ENCODE measurements at regions not wholly inside any gene's neighbourhood (a gene's known extent, or its start where the extent isn't known, plus 50 kb on each side); places are given as distances from the start of the nearest gene placed in this dataset.

DNA sequence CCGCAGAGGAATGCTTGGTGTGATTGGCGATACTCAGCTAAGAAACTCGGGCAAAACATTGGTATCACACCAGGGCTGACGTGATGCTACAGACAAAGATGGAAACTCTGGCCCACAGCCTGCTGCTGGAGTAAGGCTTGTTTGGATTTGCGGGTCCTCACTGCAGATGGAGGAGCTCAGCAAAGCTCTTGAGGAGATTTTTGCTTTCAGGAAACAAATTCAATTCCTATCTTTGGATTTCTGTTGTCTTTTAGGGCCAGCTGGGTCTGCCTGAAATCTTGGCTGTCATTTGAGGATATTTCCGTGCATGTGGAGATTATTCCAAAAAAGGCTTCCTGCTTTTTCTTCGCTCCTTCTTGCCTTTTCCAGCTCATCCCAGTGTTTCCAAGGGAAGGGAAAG is 475.8 kb downstream of the TSN start:
- ChIA-PET CTCF (no interaction called here), POLR2A (no interaction called here)
- no peak for DNase-seq (ENCODE audit: extremely low spot score)
- TF ChIP-seq SP1 (IDR thresholded peaks at IDR 0.05) (no peak), TARDBP (IDR thresholded peaks at IDR 0.05) (no peak), SUZ12 (IDR thresholded peaks at IDR 0.05) (no peak), ZNF384 (IDR thresholded peaks at IDR 0.05) (no peak), FOXK2 (IDR thresholded peaks at IDR 0.05) (no peak), ELF4 (IDR thresholded peaks at IDR 0.05) (no peak)
- TF ChIP-seq, protein P1, sequence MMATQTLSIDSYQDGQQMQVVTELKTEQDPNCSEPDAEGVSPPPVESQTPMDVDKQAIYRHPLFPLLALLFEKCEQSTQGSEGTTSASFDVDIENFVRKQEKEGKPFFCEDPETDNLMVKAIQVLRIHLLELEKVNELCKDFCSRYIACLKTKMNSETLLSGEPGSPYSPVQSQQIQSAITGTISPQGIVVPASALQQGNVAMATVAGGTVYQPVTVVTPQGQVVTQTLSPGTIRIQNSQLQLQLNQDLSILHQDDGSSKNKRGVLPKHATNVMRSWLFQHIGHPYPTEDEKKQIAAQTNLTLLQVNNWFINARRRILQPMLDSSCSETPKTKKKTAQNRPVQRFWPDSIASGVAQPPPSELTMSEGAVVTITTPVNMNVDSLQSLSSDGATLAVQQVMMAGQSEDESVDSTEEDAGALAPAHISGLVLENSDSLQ (IDR thresholded peaks at IDR 0.05): no peak

DNA sequence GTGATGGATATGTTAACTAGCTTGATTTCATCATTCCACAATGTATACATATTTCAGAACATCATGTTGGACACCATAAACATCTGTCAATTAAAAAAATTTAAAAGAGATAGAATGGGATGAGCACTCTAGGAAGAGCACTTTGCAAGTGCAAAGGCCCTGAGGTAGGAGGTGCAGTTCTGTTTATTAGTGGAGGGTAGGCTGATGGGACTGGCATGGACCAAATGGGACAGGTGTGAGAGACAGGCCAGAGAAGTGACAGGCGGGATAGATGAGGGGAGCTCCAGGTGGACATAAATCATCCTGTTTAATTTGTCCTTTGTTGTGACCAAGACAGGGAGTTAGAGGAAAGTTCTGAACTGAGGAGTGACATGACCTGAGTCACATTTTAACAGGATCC is 477.9 kb downstream of the TSN start:
- TF ChIP-seq LEF1 (IDR thresholded peaks at IDR 0.05; ENCODE audit: borderline replicate concordance) (no peak), TARDBP (IDR thresholded peaks at IDR 0.05) (no peak), L3MBTL2 (conservative IDR thresholded peaks at IDR 0.05) (no peak), ARNT (IDR thresholded peaks at IDR 0.05) (no peak), ELF4 (IDR thresholded peaks at IDR 0.05) (no peak), SUZ12 (IDR thresholded peaks at IDR 0.05) (no peak), FOXA1 (IDR thresholded peaks at IDR 0.05) (no peak), SP1 (IDR thresholded peaks at IDR 0.05) (no peak), FOXM1 (IDR thresholded peaks at IDR 0.05; ENCODE audit: borderline replicate concordance) (no peak), ZNF384 (IDR thresholded peaks at IDR 0.05) (no peak), HDGF (IDR thresholded peaks at IDR 0.05; ENCODE audit: borderline replicate concordance) (no peak), CTBP1 (IDR thresholded peaks at IDR 0.05; ENCODE audit: borderline replicate concordance) (no peak), BHLHE40 (IDR thresholded peaks at IDR 0.05; ENCODE audit: borderline replicate concordance) (no peak), FOXK2 (IDR thresholded peaks at IDR 0.05) (no peak), NFRKB (IDR thresholded peaks at IDR 0.05) (no peak)
- TF ChIP-seq, protein P1 (IDR thresholded peaks at IDR 0.05): no peak
- CTCF ChIA-PET: no interaction called here
- POLR2A ChIA-PET: no interaction called here
- no peak for DNase-seq (ENCODE audit: extremely low spot score)

DNA sequence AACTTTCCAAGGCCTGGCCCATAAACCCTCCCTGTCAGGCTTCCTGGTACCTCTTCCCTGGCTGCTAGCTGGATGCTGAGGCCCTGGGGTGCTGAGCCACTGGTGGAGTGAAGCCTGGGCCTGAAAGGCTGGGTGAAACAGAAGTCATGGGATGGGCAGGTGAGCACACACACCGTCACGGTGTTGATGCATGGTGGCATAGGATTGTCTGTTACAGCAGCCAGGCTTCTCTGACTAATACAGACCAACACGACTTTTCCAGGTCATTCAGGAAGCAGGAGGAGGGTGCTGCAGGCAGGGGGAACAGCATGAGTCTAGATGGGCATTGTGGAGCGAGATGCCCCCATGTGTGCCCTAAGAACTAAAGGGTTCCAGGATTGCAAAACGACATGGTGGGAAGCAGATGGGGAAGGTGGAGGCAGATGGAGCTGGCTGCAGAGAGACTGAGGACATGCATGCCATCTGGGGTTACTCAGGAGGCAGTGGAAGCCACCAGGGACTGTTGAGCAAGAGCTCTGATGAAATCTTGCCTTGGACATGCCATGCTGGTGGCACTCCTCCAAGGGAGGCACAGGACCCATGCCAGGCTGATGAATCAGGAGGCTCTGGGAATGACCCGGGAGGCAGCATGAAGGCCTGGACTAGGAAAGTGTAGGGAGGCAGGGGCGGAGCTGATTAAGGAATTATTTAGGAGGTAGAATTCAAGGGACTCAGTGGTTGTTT is 480.9 kb downstream of the TSN start:
- ChIA-PET CTCF (no interaction called here), POLR2A (no interaction called here)
- DNase-seq (ENCODE audit: extremely low spot score): no peak
- TF ChIP-seq FOXM1 (IDR thresholded peaks at IDR 0.05; ENCODE audit: borderline replicate concordance): no peak
- no peak for TF ChIP-seq SP1 (IDR thresholded peaks at IDR 0.05)
- no peak for TF ChIP-seq HDGF (IDR thresholded peaks at IDR 0.05; ENCODE audit: borderline replicate concordance)
- TF ChIP-seq NFRKB (IDR thresholded peaks at IDR 0.05): no peak
- no peak for TF ChIP-seq L3MBTL2 (conservative IDR thresholded peaks at IDR 0.05)
- TF ChIP-seq, protein P1 (IDR thresholded peaks at IDR 0.05): no peak
- TF ChIP-seq LEF1 (IDR thresholded peaks at IDR 0.05; ENCODE audit: borderline replicate concordance): no peak
- no peak for TF ChIP-seq SUZ12 (IDR thresholded peaks at IDR 0.05)
- TF ChIP-seq TARDBP (IDR thresholded peaks at IDR 0.05): no peak
- TF ChIP-seq FOXK2 (IDR thresholded peaks at IDR 0.05): no peak
- TF ChIP-seq BHLHE40 (IDR thresholded peaks at IDR 0.05; ENCODE audit: borderline replicate concordance): no peak
- TF ChIP-seq FOXA1 (IDR thresholded peaks at IDR 0.05): no peak
- TF ChIP-seq ZNF384 (IDR thresholded peaks at IDR 0.05): no peak

DNA sequence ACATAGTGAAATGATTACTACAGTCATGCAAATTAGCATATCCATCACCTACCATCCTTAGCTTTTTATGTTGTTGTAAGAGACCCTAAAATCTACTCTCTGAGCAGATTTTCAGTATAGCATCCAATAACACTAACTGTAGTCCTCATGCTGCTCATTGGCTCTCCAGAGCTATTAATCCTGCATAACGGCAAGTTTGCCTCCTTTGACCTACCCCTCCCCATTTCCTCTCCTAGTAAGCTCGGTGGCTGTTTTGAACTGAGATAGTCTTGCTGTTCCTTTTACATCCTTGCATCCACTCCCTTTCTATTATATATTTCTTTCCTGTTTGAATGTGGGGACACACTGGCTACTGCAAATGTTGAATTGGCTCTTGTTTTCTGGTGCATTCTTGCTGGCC is 481.5 kb downstream of the TSN start:
- CTCF ChIA-PET: no interaction called here
- TF ChIP-seq SP1 (IDR thresholded peaks at IDR 0.05) (no peak), FOXM1 (IDR thresholded peaks at IDR 0.05; ENCODE audit: borderline replicate concordance) (no peak), L3MBTL2 (conservative IDR thresholded peaks at IDR 0.05) (no peak), HDGF (IDR thresholded peaks at IDR 0.05; ENCODE audit: borderline replicate concordance) (no peak), FOXA1 (IDR thresholded peaks at IDR 0.05) (no peak), FOXK2 (IDR thresholded peaks at IDR 0.05) (no peak), TARDBP (IDR thresholded peaks at IDR 0.05) (no peak), BHLHE40 (IDR thresholded peaks at IDR 0.05; ENCODE audit: borderline replicate concordance) (no peak), ZNF384 (IDR thresholded peaks at IDR 0.05) (no peak), ELF4 (IDR thresholded peaks at IDR 0.05) (no peak)

DNA sequence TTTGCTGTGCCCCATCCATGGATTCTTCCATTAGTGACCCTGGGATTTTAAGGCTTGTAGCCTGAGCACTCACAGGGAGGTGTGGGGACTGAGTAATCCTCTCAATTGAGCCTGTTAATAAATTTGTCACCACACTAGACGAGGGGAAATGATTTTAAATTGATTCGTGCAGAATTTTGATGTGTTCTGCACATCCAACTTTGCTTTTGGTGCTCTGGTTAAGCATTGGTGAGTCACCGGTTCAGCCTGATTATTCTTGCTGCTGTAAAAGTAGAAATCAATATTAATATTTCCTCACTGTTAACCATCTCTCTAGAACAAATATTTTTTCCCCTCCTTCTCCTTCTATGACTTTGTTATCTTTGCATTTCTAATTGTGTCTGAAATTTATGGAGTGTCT is 482.0 kb downstream of the TSN start:
- TF ChIP-seq, protein P1 (IDR thresholded peaks at IDR 0.05): no peak
- TF ChIP-seq TARDBP (IDR thresholded peaks at IDR 0.05) (no peak), LEF1 (IDR thresholded peaks at IDR 0.05; ENCODE audit: borderline replicate concordance) (no peak), L3MBTL2 (conservative IDR thresholded peaks at IDR 0.05) (no peak), FOXK2 (IDR thresholded peaks at IDR 0.05) (no peak), CTBP1 (IDR thresholded peaks at IDR 0.05; ENCODE audit: borderline replicate concordance) (no peak), SUZ12 (IDR thresholded peaks at IDR 0.05) (no peak), FOXM1 (IDR thresholded peaks at IDR 0.05; ENCODE audit: borderline replicate concordance) (no peak), SP1 (IDR thresholded peaks at IDR 0.05) (no peak), BHLHE40 (IDR thresholded peaks at IDR 0.05; ENCODE audit: borderline replicate concordance) (no peak), FOXA1 (IDR thresholded peaks at IDR 0.05) (no peak), ARNT (IDR thresholded peaks at IDR 0.05) (no peak)
- ChIA-PET POLR2A (no interaction called here), CTCF (no interaction called here)
- no peak for DNase-seq (ENCODE audit: extremely low spot score)

More for the DNA sequence above, 481.5 kb downstream of the TSN start:
- DNase-seq (ENCODE audit: extremely low spot score): no peak
- POLR2A ChIA-PET: no interaction called here

All from HEK293T (cell line).